NCI-H446 (cell line): ENCODE measurements at regions not wholly inside any gene's neighbourhood (a gene's known extent, or its start where the extent isn't known, plus 50 kb on each side); places are given as distances from the start of the nearest gene placed in this dataset.

Experiments
- DNase-seq, 2 experiments: peaks; one replicate each; lab custom pipeline; 2025; lab: John Stamatoyannopoulos, UW

DNA sequence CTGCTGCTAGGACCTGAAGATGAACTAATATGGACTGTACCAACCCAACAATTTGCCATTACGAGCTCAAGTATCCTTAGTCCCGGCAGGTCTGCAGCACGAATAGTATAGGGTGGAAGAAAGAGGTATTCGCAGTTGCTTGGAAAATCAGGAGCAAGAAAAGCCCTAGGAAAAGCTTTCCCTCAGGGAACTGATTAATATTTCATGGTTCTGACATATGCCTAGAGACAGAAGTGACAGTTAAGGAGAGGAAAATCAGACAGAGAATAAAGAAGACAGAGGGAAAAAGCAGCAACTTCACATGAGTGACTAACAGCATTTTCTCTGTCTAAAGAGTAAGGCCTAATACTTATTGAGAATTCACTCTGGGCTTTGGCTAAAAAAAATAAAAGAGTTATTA lies 602.9 kb upstream of the ATP2B1 start:
- no peak for DNase-seq

DNA sequence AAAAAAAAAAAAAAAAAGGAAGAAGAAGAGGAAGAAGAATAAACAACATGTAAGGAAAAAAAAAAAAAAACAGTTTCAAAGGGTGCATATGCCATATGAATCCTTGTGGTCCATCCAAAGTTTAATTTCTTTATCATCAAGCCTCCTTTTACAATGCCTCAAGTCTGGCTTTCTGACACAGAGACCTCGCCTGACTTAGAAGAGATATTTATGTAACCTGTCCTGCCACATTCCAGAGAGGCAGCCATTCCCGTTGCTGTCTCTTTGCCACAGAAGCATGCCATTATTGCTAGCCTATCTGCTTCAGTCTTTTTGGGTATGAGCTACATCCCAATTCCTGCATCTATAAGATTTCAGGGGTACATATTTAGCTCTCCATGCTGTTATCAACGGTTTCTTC lies 596.7 kb upstream of the ATP2B1 start:
- no peak for DNase-seq

DNA sequence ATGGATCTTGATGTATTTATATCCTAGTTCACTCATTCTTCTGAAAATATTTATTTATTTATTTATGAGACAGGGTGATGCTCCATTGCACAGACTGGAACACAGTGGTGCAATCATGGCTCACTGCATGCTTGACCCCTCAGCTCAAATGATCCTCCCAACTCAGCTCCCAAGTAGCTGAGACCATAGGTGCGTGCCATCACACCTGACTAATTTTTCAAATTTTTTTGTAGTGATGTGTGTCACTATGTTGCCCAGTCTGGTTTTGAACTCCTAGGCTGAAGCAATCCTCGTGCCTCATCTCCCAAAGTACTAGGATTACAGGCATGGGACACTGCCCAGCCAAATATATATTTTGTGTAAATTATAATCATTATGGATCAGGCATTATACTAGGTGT lies 595.6 kb upstream of the ATP2B1 start:
- DNase-seq, result no peak

DNA sequence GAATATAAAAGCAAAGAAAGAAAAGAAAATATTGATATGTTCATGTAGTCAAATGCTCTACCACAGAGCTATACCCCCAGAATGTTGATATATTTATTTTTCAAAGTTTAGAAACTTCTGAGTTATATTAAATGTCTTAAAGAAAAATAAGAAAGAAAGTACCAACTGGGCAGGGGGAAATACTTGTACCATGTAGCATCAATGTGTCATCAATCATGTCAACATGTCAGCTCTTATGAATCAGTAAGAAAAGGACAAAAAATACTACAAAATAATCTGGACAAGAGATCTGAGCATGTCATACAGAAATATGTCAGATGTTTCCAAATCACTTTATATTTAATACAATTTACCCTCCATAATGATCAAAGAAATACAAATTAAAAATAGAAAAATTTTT lies 595.1 kb upstream of the ATP2B1 start:
- no peak for DNase-seq

DNA sequence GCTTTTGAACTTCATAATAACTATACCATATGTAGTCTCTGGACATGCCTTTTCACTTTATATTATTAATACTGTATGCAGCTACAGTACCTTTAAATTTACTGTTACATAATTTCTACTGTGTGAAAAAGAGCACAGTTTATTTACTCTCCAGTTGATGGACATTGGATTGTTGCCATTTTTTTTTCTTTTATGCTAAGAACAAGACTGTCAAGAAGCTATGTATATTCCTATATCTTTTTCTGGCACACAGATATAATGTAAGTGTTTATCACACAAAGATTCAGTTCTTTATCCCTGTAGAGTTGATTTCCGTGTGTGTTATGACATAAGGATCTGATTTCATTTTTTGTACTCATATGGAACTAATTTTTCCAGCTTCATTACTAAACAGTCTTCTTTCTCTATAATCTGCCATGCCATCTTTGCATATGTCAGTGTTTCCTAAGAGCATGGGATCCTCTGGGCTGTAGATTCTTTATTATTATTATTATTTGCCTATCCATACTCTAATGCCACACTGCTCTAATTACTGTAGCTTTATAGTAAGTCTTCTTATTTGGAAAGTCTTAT lies 593.0 kb upstream of the ATP2B1 start:
- no peak for DNase-seq

DNA sequence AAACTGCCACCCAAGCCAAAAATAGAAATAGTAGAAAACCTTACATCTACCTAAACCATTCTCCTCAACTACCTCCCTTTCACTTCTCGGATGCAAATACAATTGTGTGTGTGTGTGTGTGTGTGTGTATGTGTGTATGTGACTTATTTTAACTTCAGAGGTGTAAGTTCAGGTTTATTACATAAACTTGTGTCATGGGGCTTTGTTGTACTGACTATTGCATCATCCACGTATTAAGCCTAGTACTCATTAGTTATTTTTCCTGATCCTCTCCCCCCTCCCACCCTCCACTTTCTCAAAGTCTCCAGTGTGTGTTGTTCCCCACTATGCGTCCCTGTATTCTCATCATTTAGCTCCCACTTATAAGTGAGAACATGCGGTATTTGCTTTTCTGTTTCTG lies 592.5 kb upstream of the ATP2B1 start:
- DNase-seq, result no peak

DNA sequence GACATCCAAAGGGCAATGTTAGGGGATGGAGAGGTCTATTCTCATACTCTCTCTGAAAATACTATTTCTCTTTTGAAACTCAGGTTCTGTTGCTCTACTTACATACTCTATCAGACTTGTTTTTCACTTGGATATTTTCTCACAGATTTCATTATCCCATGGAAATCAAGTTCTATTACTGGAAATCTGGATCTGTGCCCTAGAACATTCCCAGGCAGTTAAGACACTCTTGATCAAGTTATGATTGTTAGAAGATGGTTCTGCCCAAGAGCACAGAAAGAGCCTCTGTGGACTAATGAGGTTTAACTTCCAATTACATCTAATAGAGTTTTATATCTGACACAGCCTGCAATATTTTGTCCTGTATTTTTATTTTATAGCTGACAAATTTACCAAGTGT lies 591.0 kb upstream of the ATP2B1 start:
- no peak for DNase-seq

DNA sequence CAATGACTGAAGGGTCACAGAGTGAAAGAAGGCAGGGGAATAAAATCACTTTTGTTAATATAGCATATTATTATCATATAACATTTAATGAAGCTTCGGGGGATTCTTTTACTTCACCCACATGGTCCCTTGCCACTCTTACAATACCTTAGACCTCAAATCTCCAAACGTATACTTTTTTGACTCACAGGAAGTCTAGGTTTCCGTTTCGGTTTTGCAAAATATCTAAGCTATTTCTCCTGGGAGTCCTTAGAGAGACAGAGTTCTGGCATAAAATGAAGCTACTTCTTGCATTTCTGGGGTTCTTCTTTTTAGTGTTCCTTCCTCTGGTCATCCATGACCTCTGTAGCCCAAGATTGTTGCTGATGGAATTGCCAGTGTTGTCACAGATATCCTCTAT lies 590.5 kb upstream of the ATP2B1 start:
- no peak for DNase-seq

DNA sequence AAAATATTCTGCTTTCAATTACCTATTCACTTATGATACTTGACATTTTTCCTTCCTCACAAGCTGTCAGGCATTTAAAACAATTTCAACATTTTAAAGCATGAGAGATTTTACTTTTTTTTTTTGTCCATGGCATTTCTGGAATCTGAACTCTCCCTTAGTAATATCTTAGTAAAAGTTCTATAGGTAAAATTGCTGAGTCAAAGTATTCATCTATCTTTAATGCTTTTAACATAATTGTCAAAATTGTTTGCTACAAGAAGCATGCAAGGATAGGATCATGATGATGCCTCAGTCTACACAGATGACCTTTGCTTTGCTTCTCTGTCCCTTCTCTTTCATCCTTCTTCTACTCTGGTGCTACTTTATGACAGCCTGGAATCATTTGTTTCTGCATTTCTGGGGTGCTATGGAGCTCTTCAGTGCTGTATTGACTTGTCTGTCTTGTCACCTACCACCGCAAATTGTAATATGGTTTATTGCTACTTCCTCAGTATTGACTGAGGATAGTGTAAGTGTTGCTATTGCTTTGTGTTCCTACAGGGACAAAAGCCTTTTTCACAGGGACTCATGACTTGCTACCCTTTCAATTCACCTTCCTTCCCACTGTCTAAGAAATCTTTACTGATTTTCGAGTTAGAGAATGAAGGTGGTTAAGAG lies 589.8 kb upstream of the ATP2B1 start:
- no peak for DNase-seq

DNA sequence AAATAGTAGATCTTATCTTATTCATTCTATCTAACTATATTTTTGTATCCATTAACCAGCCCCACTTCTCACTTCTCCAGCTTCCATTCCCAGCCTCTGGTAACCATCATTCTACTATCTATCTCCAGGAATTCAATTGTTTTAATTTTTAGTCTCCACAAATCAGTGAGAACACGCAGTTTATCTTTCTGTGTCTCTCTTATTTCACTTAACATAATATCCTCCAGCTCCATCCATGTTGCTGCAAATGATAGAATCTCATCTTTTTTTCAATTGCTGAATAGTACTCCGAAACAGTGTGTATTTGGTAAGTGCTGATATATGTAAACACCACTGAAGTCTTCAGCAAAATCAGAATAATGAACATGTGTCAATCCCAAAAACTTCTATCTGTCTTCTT lies 587.2 kb upstream of the ATP2B1 start:
- DNase-seq, result no peak

DNA sequence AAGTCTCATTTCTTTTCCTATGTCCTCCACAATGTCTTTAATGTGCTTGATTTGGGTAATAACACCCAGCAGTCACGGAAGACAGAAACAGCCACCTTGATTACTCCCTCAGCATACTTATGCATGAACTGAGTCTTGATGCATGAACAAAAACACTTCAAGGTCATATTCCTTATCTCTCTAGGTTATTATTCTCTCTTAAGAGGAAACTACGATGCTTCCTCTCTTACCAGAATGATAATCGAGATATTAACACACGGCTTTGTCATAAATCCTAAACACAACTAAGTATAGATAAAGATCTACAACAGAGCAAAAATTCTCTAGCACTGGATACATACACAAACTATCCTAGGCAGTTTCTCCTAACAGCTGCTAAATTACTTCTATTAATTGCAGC lies 583.5 kb upstream of the ATP2B1 start:
- no peak for DNase-seq

DNA sequence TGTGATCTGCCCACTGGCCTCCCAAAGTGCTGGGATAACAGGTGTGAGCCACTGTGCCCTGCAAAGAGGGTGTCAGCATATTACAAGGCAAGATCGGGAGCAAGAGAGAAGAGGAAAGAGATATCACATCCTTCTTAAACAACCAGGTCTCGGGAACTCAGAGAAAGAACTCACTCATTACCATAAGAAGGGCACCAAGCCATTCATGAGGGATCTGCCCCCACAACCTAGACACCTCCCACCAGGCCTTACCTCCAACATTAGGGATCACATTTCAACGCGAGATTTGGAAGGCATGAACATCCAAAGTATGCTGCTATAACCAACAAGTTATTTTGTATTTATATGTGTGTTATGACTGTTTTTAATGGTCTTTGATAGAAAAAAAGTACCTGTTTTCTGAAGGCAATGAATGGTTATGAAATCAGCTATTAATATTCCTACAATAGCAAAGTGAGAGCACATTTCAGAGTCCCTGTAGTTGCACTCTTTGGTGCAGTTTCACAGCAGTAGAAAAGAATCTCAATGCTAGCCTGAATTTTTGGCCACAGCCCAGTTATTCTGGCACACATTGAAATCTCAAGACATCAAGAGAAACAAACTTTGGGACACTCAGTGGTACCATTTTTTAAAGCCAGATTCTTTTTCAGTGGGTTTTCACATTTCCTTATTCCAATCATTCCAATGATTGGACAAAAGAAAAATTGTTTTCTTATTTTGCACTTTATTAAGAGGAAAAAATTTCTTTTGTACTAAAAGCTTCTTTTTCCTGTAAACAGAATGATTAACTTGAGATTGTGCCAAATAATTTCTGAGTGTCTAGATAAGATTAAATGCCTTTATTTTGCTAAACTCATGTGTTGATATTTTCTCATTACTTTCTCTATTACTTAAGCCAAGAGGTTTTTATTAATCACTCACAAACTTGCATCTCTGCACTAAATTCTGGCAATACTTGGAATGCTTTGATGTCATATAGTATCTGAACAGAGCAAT lies 582.6 kb upstream of the ATP2B1 start:
- peak in 1 of 2 experiments; percentile 27 for DNase-seq

DNA sequence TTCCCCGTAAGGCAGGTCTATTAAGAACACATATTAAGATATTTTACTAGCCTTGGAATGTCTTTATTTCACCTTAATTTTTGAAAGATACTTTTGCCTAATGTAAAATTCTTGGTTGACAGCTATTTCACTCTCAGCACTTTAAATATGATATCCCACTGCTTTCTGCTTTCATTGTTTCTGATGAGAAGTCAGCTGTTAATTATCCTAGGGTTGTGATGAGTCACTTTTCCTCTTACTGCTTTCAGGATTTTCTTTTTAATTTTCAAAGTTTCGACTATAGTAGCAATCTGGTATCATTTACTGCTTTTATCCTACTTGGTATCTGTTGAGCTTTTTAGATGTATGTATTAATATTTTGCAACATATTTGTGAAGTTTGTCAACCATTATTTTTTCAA lies 578.9 kb upstream of the ATP2B1 start:
- no peak for DNase-seq

DNA sequence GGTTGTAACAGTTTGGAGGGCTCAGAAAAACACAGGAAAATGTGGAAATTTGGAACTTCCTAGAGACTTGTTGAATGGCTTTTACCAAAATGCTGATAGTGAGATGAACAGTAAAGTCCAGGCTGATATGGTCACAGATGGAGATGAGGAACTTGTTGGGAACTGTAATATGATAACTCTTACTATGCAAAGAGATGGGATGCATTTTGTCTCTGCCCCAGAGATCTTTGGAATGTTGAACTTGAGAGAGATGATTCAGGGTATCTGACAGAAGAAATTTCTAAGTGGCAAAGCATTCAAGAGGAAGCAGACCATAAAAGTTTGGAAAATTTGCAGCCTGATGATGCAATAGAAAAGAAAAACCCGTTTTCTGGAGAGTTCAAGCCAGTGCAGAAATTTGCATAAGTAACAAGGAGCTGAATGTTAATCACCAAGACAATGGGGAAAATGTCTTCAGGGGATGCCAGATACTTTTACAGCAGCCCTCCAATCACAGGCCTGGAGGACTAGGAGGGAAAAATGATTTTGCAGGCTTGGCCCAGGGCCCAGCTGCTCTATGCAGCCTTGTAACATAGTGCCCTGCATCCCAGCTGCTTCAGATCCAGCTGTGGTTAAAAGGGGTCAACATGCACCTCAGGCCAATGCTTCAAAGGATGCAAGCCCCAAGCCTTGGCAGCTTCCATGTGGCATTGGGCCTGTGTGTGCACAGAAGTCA lies 572.7 kb upstream of the ATP2B1 start:
- DNase-seq, result no peak

DNA sequence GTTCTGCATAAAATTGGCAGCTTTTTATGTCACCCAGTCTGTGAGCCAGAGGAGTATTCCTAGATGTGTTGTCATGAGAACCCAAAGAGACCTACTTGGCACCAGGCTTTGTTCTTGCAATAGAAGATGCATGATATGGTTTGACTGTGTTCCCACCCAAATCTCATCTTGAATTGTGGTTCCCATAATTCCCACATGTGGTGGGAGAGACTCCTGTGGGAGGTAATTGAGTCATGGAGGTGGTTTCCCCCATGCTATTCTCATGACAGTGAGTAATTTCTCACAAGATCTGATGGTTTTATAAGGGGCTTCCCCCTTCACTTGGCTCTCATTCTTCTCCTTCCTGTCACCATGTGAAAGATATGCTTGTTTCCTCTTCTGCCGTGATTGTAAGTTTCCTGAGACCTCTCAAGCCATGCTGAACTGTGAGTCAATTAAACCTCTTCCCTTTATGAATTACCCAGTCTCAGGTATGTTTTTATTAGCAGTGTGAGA lies 572.0 kb upstream of the ATP2B1 start:
- no peak for DNase-seq

DNA sequence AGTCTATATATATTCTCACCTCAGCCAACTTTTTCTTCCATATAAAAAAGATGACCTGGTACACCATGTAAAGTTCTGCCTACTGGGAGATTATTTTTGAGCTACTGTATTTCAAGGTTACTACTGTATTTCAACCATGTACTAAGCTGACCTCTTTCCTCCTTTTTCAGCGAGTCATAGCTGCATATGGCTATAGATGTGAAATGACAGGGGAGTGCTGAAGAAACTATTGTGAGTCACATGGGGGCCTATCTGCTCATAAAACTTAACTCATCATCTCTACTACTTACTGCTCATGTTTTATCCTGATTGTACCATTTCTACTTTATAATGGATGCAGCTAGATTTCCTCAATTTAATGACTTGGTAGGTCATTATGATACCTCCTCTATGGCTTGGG lies 571.4 kb upstream of the ATP2B1 start:
- no peak for DNase-seq

DNA sequence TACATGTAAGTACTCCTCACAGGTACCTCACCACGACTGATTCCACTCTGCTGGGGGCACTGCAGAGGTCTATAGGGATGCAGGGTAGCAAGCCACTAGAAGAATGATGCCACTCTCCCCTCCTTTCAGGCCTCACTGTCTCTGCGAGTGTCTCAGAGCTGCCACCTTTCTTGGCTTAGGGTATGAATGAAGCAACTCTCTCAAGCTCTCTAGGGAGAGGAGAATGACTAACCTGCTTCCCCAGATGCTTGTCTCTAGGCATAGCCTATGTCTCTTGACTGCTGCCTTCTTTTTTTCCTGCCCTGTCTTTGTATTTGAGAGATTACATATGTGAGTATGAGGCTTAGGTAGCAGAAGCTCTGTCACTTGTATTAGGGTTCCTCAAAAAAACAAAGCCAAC lies 566.5 kb upstream of the ATP2B1 start:
- DNase-seq, result no peak

DNA sequence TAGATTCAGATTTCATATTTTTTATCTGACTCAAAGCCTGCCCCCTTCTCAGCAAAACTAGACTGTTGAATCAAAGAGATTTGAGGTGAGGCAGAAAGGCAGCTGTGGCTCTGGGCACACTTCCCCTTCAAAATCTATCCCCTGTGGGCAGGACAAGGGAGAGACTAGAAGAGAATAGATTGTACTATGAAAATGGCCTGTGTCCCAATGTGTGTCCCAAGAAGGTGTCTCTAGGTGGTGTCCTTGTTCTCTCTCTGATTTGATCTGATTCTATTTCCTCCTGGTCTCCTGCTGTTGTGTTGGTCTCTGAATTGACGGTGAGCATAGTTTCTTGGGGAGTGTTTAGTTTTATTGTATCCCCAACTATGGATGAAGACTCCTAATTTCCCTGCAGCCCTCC lies 565.8 kb upstream of the ATP2B1 start:
- no peak for DNase-seq

DNA sequence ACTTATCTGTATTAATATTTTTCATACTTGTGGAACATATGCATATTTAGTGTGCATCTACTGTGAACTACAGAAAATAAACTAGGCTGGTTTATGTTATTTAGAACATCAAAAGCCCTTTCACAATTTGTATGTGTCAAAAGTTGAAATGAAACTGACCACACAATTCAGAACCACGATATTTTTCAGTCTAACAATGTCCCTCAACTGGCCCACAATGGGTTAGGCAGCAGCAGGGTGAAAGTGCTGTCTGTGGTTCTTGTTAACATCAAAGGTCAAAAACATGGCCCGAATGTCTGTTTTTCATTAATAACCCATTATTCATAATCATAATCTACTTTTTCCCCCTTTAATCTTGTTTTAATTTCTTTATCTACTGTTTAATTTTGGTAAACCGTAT lies 559.9 kb upstream of the ATP2B1 start:
- no peak for DNase-seq

DNA sequence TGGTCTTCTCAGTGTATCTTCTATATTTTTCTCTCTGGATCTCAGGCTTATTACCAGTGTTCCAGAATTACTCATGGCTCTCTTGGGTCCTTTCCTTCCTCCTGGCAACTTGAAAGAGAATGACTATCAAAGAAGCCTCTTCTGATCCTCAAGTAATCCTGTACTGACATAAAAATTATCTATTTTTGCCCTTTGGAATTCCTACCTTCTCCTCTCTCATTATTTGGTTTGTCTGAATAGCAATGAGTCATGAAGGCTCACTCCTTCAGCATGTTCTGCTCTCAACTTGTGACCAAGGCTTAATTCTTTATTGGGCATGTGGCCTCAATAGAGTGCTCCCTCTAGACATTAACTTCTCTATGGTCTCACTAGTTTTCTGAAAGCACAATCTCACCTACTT lies 553.6 kb upstream of the ATP2B1 start:
- DNase-seq, result no peak

DNA sequence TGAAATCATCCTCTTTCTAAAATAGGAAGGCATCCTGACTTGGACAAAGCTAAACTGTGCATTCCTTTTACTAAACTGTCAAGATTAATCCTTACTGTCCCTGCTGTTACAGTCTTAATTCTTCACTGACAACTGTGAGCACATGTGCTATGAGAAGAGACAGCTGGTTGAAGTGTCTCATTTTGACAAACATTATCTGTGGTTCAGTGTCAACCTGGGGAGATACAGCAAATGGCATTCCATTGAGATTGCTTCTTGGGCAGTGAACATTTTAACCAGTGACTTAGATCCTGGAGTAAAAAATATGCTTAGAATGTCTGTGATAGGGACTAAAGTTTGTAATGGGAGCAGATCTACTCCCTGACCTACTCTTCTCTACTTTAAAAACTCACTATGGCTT lies 552.6 kb upstream of the ATP2B1 start:
- no peak for DNase-seq

DNA sequence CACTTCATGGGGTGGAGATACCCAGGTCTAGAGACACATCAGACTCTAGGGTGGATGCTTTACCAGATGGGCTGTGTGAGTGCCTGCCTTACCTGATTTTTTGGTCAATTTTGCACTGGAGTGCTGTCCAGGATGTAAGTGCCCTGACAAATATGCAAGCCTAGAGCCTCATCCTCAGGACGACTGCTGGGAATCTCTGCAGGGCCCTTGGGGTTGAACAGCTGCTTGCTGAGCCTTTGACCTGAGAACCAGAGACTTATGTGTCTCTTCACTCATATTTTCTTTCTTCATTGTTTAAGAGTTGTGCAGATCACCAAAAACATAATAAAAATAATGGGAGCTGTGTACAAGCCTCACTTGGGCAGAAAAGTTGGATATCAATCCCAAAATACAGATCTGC lies 551.5 kb upstream of the ATP2B1 start:
- no peak for DNase-seq
